Naive thymus-derived CD8-positive, alpha-beta T cell (primary cell): ENCODE measurements at regions not wholly inside any gene's neighbourhood (a gene's known extent, or its start where the extent isn't known, plus 50 kb on each side); places are given as distances from the start of the nearest gene placed in this dataset.

ENCODE experiments used
- ATAC-seq, 2 donors: fragments of 150-1000 bp; cut with Tn5 transposase in 1 of 2; sonication (Bioruptor Pico), chemical (Tn5 transposase) in 1 of 2; 1 replicate in 1 of 2; 2 replicates in 1 of 2; pipeline ENCODE4 v1.10.0; 2021; ENCODE audit warnings: mild to moderate bottlenecking in 2 of 2, moderate library complexity in 2 of 2
- POLR2A ChIA-PET: fragments of 350-600 bp; sonication (Branson Sonifier 250); formaldehyde crosslinking; loops from one replicate; lab custom pipeline; 2021; ENCODE audit warnings: antibody characterized with exemption; lab: Charles Lee
- DNase-seq, 10 donors: peaks; one replicate each; pipeline versions ENCODE4 v3.0.0 to v3.0.0-alpha.2; 2020 to 2022
- H3K27ac Mint-ChIP-seq, 10 donors: one replicate each; pipeline ENCODE4 v1.8.0; 2020 to 2022; ENCODE audit warnings: mild to moderate bottlenecking in 10 of 10, mixed read lengths in 10 of 10, moderate library complexity in 4 of 10, inconsistent platforms in 1 of 10
- H3K27me3 Mint-ChIP-seq, 5 donors: one replicate each; pipeline ENCODE4 v1.8.0; 2021 to 2022; ENCODE audit warnings: mixed read lengths in 5 of 5
- H3K36me3 Mint-ChIP-seq, 3 donors: one replicate each; pipeline ENCODE4 v1.8.0; 2020 to 2022; ENCODE audit warnings: mixed read lengths in 3 of 3, mild to moderate bottlenecking in 2 of 3, inconsistent platforms in 1 of 3
- H3K4me1 Mint-ChIP-seq, 4 donors: one replicate each; pipeline ENCODE4 v1.8.0; 2021 to 2022; ENCODE audit warnings: mixed read lengths in 4 of 4
- H3K4me3 Mint-ChIP-seq, 10 donors: one replicate each; pipeline ENCODE4 v1.8.0; 2020 to 2022; ENCODE audit warnings: mild to moderate bottlenecking in 10 of 10, mixed read lengths in 10 of 10, moderate library complexity in 6 of 10, inconsistent platforms in 1 of 10
- H3K9me3 Mint-ChIP-seq, 9 donors: one replicate each; pipeline ENCODE4 v1.8.0; 2020 to 2022; ENCODE audit warnings: mixed read lengths in 9 of 9, mild to moderate bottlenecking in 3 of 9, inconsistent platforms in 1 of 9, moderate library complexity in 1 of 9

DNA sequence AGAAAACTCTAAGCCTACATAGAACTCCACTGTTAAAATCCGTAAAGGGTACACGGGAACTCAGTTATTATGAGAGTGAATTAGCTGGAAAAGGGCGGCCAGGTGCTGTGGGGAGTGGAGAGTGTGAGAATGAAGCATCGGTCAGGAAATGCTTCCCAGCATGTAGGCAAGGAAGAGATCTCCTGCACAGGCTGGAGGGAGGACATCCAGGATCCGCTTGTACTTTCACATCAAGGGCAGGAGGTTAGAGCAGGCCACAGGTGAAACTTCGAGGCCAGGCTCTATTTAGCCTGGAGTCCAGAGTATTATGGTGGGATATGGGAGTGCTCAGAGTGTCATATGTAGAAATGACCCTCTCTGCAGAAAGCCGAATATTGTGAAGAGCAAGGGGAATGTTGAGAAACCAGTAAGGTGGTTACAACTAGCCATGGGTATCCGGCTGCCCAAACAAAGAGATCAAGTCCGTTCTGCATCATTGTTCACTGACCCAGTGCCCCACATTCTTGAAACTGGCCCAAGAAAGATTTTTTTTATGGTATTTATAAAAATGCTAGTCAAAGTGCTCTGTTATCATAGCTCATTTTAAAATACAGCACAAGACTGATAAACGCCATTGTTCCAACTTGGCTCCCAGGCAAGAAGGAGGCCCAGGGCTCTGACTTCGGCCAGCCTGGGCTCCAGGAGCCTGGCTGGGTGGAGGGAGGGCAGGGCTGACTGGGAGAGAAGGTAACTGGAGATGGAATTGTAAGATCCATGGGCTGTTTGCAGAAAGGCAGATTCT is 79.4 kb upstream of the HIF1A start:
- POLR2A ChIA-PET = interaction anchor here (0.6 kb wide), 1 partner anchor 17 kb away, joined by 4 read pairs; no protein-coding TSS in a partner anchor
- Mint-ChIP-seq H3K27ac (no peak overlapping the region), H3K4me3 (no peak overlapping the region), H3K4me1 (peaks cover 4 to 18% (median 13%) of the 10 kb centered on the region in 4 donors), H3K27me3 (no peaks in the 10 kb centered on the region), H3K36me3 (no peaks in the 10 kb centered on the region), H3K9me3 (no peaks in the 10 kb centered on the region)
- DNase-seq (no peak), ATAC-seq (no peak)

DNA sequence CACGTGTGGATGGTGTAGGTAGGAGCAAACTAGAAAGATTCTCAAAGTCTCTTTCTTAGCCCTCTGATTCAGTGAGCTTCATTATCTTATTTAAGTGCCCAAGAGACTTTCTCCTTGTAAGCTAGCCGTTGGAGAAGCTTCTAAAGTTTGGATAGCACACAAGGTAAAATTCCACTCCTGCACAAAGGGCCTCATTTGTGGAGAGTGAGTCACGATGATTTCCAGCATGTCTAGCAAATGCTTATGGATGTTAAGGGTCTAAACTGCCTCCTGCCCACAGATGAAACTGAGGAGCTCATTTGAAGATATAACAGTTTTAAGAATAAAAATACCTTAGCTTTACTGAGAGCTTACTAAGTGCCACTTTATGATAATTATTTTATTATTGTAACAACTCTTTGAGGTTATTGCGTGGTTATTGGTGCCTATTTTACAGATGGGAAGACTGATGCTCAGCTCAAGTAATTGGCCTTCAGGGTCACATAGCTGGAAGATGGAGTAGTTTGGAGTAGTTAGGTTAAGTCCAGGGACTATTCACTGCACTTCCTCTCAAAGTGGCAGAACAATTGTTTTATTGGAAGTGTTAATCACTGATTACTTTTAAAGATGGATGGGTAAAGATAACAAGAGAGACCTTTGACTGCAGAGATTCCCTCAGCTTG is 78.7 kb upstream of the HIF1A start:
- Mint-ChIP-seq H3K4me1 (peaks cover 4 to 18% (median 13%) of the 10 kb centered on the region in 4 donors), H3K4me3 (no peak overlapping the region), H3K27ac (no peak overlapping the region), H3K9me3 (no peaks in the 10 kb centered on the region), H3K27me3 (no peaks in the 10 kb centered on the region), H3K36me3 (no peaks in the 10 kb centered on the region)
- DNase-seq (no peak), ATAC-seq (no peak)
- POLR2A ChIA-PET = interaction anchor here (0.6 kb wide), 1 partner anchor 18 kb away, joined by 4 read pairs; no protein-coding TSS in a partner anchor

DNA sequence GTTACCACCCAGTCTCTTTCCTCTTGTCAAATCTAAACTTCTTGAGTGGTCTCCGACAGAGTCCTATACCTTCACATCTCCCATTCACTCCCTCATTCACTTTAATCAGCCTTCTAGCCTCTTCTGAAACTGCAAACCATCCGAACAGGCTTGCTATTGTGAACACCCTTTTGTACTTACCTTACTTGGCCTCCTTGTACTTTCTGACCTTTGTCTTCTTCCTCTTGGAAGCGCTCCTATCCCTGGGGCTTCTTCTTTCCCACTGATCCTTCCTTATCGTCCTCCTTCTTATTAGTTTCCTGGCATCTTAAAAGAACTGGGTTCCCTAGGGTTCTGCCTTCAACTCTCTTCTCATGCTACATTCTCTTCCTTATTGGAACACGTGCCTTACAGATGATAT is 76.9 kb upstream of the HIF1A start:
- DNase-seq (no peak), ATAC-seq (no peak)
- Mint-ChIP-seq H3K4me3 (no peak overlapping the region), H3K27ac (peak overlapping the region in 3 of 10 donors; percentile 20 to 61 (median 53)), H3K9me3 (no peaks in the 10 kb centered on the region), H3K4me1 (peaks cover 4 to 18% (median 13%) of the 10 kb centered on the region in 4 donors), H3K36me3 (no peaks in the 10 kb centered on the region), H3K27me3 (no peaks in the 10 kb centered on the region)
- POLR2A ChIA-PET = no interaction called here

DNA sequence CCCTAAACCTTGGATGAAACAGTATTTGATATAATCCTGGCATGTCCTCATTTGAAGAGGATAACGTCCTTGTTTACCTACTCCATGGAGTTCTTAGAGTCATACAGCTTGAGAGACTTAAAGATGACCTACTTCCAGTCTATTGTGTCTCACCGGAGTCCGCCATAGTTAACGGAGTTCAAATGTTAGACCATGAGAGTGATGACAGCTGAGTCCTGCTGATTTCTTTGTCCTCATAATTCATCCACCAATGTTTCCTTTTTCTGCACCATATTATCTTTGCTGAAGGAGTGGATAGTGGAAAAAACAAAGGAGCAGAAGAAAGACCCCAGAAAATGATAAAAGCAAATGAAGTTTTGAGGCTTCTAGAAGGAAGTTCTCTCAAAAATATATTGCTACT is 75.8 kb upstream of the HIF1A start:
- DNase-seq (no peak), ATAC-seq (no peak)
- peak overlapping the region in 2 of 10 donors; percentile 37 to 44 for H3K27ac Mint-ChIP-seq
- H3K9me3 Mint-ChIP-seq = no peaks in the 10 kb centered on the region
- no peak overlapping the region for H3K4me3 Mint-ChIP-seq
- H3K27me3 Mint-ChIP-seq = no peaks in the 10 kb centered on the region
- H3K36me3 Mint-ChIP-seq = no peaks in the 10 kb centered on the region
- POLR2A ChIA-PET = interaction anchor here (0.5 kb wide), 1 partner anchor 44 kb away, joined by 4 read pairs; no protein-coding TSS in a partner anchor
- H3K4me1 Mint-ChIP-seq = peaks cover 4 to 18% (median 13%) of the 10 kb centered on the region in 4 donors

DNA sequence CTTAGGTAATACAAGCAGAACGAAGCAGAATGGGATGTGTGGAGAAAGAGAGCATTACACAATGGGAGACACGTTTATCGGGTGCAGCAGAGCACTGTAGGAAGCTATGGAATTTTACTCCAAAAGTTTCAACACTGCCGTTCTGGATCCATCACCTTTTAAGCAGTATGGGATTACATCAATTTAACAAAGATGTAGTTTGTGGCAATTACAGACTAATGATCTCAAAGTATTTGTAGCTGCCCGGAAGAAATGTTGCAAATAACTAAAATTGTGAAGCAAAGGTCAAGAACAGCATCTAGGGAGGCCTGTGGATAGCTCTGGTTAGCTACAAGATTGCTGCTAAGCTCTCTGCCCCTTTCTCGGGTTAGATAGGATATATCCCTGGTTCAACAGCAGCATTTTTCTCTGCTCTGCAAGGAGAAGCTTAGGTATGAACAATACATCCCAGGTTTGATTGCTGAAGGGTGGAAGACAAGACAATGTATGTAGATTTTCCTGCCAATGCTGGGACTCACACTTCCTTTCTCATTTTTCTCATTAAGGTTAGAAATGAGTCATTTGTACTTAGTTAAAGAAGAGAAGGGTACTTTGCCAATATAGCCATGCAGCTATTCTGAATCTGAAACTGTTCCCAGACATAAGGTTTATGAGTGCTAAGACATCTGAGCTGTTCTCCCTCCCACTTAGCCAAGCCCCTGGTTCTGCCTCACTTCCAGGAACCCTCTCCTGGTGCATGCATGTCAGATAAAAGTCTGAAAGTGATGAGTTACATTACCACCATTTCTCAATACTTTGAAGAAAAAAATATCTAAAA is 75.0 kb upstream of the HIF1A start:
- H3K27ac Mint-ChIP-seq = peak overlapping the region in 1 of 10 donors; percentile 43
- no peak overlapping the region for H3K4me3 Mint-ChIP-seq
- ATAC-seq (no peak), DNase-seq (no peak)
- H3K36me3 Mint-ChIP-seq = no peaks in the 10 kb centered on the region
- no peaks in the 10 kb centered on the region for H3K27me3 Mint-ChIP-seq
- POLR2A ChIA-PET = no interaction called here
- H3K9me3 Mint-ChIP-seq = no peaks in the 10 kb centered on the region
- peaks cover 4 to 18% (median 14%) of the 10 kb centered on the region in 4 donors for H3K4me1 Mint-ChIP-seq

DNA sequence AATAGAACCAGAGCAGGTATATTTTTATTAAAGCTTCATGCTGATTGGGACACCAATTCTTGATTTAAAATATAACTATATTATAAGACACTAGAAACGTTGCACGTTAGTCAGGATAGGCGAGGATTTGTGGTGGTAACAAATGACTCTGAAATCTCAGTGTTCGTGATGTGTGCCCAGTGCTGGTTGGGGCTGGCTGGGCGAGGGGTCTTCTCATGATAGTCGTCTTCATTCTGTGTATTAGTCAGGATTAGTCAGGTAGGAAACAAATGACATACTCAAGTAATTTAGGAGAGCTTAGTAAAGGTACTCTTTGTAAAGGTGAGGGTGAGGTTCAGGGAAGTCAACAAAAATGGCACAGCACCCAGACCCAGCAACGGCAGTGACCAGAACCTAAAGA is 73.9 kb upstream of the HIF1A start:
- no peaks in the 10 kb centered on the region for H3K36me3 Mint-ChIP-seq
- ATAC-seq (no peak), DNase-seq (no peak)
- POLR2A ChIA-PET = no interaction called here
- H3K4me3 Mint-ChIP-seq = no peak overlapping the region
- H3K27ac Mint-ChIP-seq = peak overlapping the region in 1 of 10 donors; percentile 20
- H3K4me1 Mint-ChIP-seq = peaks cover 4 to 17% (median 13%) of the 10 kb centered on the region in 4 donors
- no peaks in the 10 kb centered on the region for H3K27me3 Mint-ChIP-seq
- H3K9me3 Mint-ChIP-seq = no peaks in the 10 kb centered on the region

DNA sequence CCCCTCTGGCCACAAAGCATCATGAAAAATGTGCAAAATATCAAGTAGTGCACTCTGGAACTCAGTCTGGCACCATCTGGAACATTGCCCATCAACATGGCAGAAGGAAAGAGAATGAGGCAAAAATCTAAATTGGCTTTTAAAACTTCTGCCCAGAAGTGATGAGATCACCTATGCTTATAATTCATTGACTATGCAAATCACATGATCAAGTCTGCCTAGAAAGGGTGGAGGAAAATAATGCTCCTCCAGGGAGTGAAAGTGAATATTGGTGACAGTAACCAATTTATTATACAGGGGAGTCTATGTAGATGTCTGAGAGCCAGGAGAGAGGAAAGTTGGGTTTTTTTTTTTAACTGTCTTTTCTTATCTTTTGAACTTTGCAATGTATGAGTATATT is 73.3 kb upstream of the HIF1A start:
- Mint-ChIP-seq H3K4me3 (no peak overlapping the region), H3K4me1 (peaks cover 4 to 14% (median 11%) of the 10 kb centered on the region in 4 donors), H3K27ac (no peak overlapping the region), H3K36me3 (no peaks in the 10 kb centered on the region), H3K27me3 (no peaks in the 10 kb centered on the region), H3K9me3 (no peaks in the 10 kb centered on the region)
- ATAC-seq (no peak), DNase-seq (no peak)
- POLR2A ChIA-PET = no interaction called here

DNA sequence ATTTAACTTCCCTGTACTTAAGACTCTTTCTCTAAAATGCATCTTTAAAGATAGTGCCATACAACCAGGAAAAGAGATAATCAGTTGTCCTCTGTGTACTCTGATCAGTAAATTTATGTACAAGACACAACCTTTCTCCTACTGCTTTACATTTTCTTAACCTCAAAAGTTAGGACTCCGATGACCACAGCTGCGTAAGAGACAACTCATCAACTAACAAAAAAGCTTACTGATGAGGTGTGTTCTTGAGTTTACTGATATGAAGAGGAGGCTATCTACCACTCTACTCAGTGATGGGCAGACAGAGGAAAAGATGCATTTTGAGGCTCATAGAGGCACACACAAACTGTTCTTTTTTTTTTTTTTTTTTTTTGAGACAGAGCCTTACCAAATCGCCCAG is 71.4 kb upstream of the HIF1A start:
- no peak overlapping the region for H3K4me3 Mint-ChIP-seq
- no peaks in the 10 kb centered on the region for H3K9me3 Mint-ChIP-seq

DNA sequence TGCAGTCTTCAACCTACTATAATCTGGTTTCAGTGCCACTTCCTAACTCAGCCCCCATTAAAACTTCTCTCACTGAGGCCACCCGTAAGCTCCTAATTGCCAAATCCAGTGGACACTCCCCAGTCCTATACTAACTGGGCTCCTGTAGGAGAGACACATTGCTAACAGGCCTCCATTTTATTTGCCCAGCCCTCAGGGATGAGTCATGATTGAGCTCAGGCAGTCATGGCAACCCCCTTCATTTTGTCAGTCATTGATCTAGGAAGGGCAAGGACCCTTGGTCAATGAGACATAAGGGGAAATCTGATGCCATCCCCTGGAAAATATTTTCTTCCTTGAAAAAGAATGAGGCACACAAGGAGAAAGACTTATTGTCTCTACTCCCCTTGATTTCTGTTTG is 70.1 kb upstream of the HIF1A start:
- DNase-seq (no peak), ATAC-seq (no peak)
- Mint-ChIP-seq H3K36me3 (no peaks in the 10 kb centered on the region), H3K4me1 (peaks cover 0 to 4% (median 1%) of the 10 kb centered on the region in 4 donors), H3K9me3 (no peaks in the 10 kb centered on the region), H3K27me3 (no peaks in the 10 kb centered on the region), H3K27ac (no peak overlapping the region), H3K4me3 (no peak overlapping the region)
- POLR2A ChIA-PET = no interaction called here

More for the DNA sequence above, 71.4 kb upstream of the HIF1A start:
- H3K27ac Mint-ChIP-seq = no peak overlapping the region
- H3K4me1 Mint-ChIP-seq = peaks cover 0 to 4% (median 2%) of the 10 kb centered on the region in 4 donors
- ATAC-seq = no peak
- POLR2A ChIA-PET = no interaction called here
- no peaks in the 10 kb centered on the region for H3K27me3 Mint-ChIP-seq
- H3K36me3 Mint-ChIP-seq = no peaks in the 10 kb centered on the region
- no peak for DNase-seq

DNA sequence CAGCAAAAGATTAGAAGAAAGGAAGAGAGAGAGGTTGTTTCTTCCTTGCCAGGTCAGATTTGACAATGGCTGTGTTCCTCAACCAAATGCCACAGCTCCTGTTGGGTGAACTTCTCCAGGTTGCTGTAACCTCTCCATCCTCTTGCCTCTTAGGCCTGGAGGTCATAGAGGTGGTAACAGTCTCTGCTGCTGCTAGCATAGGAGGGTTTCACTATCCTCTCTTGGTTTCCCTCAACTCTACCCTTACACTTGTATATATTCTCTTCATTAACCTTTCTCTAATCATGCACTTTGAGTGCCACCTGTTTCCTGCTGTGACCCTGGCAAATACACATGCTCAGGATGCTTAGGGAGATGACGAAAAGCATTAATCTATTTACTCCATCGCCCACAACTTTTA is 67.7 kb upstream of the HIF1A start:
- H3K4me1 Mint-ChIP-seq = peaks cover 0 to 4% (median 1%) of the 10 kb centered on the region in 4 donors
- no peaks in the 10 kb centered on the region for H3K36me3 Mint-ChIP-seq
- no peaks in the 10 kb centered on the region for H3K27me3 Mint-ChIP-seq
- no peak for ATAC-seq
- H3K27ac Mint-ChIP-seq = no peak overlapping the region
- H3K9me3 Mint-ChIP-seq = no peaks in the 10 kb centered on the region
- no peak overlapping the region for H3K4me3 Mint-ChIP-seq
- no peak for DNase-seq
- POLR2A ChIA-PET = no interaction called here

DNA sequence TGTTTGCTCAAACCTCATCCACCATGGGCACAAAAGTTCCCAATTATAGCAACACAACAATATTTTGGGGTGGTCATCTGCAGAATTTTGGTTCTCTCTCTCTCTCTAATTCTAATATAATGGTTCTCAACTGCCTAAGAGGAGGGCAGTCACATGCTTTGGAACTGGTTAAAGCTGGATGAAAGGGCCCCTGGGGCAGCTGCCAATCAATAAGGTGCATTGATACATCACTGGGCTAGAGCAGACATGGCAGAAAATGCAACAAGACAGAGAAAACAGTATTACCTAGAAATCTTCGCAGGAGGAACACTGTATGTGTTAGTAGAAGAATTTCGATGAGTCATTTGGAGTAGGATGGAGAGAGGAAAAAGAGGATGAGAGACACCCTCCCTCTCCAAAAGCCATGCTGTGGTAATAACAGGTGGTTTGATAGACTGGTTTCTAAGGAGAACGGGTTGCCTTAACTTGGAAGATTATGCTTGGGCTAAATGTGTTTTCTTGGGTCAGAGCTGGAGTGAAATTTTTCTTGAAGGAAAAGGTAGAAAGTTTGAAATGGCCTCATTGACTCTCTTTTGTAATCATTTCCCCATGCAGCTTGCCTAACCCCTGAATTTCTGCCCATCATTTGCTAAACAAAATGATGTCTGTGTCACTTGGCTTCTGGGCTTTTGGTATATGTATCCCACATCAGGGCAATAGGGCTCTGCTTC is 67.1 kb upstream of the HIF1A start:
- Mint-ChIP-seq H3K36me3 (no peaks in the 10 kb centered on the region), H3K27ac (no peak overlapping the region), H3K9me3 (no peaks in the 10 kb centered on the region), H3K4me3 (no peak overlapping the region), H3K4me1 (peaks cover 0 to 4% (median 1%) of the 10 kb centered on the region in 4 donors), H3K27me3 (no peaks in the 10 kb centered on the region)
- DNase-seq = no peak
- POLR2A ChIA-PET = no interaction called here
- no peak for ATAC-seq

DNA sequence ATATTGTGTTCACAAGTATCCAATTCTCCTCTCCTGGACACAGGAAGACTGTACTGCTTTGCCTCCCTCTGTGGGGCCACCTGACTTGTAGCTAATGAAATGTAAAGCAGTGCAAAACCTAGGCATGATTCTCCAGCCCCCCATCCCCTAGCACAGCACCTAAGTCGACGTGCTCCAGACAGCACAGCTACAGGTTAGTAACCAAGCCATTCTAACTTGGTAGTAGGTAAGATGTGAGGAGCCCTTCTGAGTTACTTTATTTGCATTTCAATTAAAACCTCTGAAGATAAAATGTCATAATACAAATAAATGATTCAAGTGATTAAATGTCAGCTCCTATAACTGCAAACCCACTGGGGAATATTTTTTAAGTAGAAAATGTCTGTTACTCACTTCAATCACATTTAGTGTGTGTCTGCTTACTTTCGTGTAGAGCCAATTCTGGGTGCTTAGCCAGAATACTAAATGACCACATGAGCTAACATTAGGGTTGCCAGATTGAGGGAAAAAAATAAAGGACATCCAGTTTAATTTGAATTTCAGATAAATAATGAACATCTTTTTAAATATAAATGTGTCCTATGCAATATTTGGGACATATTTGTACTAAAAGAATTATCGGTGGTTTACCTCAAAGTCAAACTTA is 64.8 kb upstream of the HIF1A start:
- ATAC-seq = no peak
- POLR2A ChIA-PET = interaction anchor here (1.2 kb wide), 1 partner anchor 19 kb away, joined by 3 read pairs; no protein-coding TSS in a partner anchor
- H3K27me3 Mint-ChIP-seq = no peaks in the 10 kb centered on the region

More for the DNA sequence above, 64.8 kb upstream of the HIF1A start:
- peak overlapping the region in 1 of 10 donors; percentile 60 for H3K27ac Mint-ChIP-seq
- no peak for DNase-seq
- H3K4me3 Mint-ChIP-seq = no peak overlapping the region
- no peaks in the 10 kb centered on the region for H3K9me3 Mint-ChIP-seq
- H3K4me1 Mint-ChIP-seq = peaks cover 0 to 4% (median under 1%) of the 10 kb centered on the region in 4 donors
- H3K36me3 Mint-ChIP-seq = peaks cover 0 to 3% (median 0%) of the 10 kb centered on the region in 3 donors
